Cardiac fibroblast (primary cell): ENCODE measurements at regions not wholly inside any gene's neighbourhood (a gene's known extent, or its start where the extent isn't known, plus 50 kb on each side); places are given as distances from the start of the nearest gene placed in this dataset.

ENCODE experiments used
- DNase-seq, 2 donors: peaks; one replicate each; pipeline versions ENCODE4 v3.0.0 to v3.0.0-alpha.2; 2010; ENCODE audit warnings: low read depth in 2 of 2
- H3K4me3 ChIP-seq, 2 donors: replicated peaks in 1 of 2; 1 replicate in 1 of 2; 2 replicates in 1 of 2; pipeline ENCODE4 v1.5.1; 2011; ENCODE audit warnings: low read depth in 2 of 2, low read length in 2 of 2, mild to moderate bottlenecking in 2 of 2, moderate library complexity in 1 of 2
- TF ChIP-seq, protein P1 (sequence below): IDR thresholded peaks from one replicate; pipeline ENCODE4 v1.5.1; 2011; ENCODE audit warnings: low read depth, mild to moderate bottlenecking, low read length, inconsistent platforms

GRCh38 chr3:161913786-161914389 lies 417.3 kb downstream of the OTOL1 start:
- TF ChIP-seq, protein P1, sequence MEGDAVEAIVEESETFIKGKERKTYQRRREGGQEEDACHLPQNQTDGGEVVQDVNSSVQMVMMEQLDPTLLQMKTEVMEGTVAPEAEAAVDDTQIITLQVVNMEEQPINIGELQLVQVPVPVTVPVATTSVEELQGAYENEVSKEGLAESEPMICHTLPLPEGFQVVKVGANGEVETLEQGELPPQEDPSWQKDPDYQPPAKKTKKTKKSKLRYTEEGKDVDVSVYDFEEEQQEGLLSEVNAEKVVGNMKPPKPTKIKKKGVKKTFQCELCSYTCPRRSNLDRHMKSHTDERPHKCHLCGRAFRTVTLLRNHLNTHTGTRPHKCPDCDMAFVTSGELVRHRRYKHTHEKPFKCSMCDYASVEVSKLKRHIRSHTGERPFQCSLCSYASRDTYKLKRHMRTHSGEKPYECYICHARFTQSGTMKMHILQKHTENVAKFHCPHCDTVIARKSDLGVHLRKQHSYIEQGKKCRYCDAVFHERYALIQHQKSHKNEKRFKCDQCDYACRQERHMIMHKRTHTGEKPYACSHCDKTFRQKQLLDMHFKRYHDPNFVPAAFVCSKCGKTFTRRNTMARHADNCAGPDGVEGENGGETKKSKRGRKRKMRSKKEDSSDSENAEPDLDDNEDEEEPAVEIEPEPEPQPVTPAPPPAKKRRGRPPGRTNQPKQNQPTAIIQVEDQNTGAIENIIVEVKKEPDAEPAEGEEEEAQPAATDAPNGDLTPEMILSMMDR, result no peak
- DNase-seq, result peak; percentile 55 to 79
- no peak overlapping the region for H3K4me3 ChIP-seq

- H3K4me3 ChIP-seq, result no peak overlapping the region
- TF ChIP-seq, protein P1, result peak; percentile 62
- DNase-seq, result peak; percentile 75 to 80
These were observed 418.3 kb downstream of the OTOL1 start for GRCh38 chr3:161914703-161915417.

- no peak overlapping the region for H3K4me3 ChIP-seq
- peak in 1 of 2 donors; percentile 10 for DNase-seq
- TF ChIP-seq, protein P1, result no peak
These were observed 418.8 kb downstream of the OTOL1 start for GRCh38 chr3:161915418-161915750.

DNA sequence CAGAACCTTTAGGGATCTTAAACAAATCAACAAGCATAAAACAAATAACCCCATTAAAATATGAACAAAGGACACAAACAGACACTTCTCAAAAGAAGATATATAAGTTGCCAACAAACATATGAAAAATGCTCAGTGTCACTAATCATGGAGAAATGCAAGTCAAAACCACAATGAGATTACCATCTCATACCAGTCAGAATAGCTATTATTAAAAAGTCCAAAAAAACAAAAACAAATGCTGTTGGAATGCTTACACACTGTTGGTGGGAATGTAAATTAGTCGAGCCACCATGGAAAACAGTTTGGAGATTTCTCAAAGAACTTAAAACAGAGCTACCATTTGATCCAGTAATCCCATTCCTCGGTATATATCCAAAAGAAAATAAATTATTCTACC lies 423.6 kb downstream of the OTOL1 start:
- TF ChIP-seq, protein P1, result no peak
- no peak overlapping the region for H3K4me3 ChIP-seq

DNA sequence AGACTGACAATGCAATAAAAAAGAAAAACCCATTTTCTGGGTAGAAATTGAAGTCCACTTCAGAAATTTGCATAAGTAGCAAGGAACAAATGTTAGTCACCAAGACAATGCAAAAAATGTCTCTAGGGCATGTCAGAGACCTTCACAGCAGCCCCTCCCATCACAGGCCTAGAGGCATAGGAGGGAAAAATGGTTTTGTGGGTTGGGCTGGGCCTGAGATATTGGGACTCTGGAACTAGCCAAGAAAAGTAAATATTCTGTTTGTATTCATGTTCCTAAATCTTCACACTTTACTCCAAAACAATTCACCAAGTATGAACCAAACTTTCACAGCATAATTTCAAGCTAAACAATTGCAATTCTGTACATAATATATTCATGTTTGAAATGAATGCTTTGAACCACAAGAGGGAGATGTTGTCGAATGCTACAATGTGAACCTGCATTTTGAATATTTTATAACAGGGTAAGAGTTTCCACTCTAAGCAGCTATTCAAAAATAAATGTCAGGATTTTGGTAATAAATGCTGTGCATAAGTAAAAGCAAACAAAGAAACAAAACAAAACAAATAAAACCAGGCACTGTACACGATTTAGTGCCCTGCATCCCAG lies 429.2 kb downstream of the OTOL1 start:
- peak in 1 of 2 donors; percentile 43 for DNase-seq
- H3K4me3 ChIP-seq, result no peak overlapping the region
- TF ChIP-seq, protein P1, result no peak

More for the DNA sequence above, 423.6 kb downstream of the OTOL1 start:
- peak in 1 of 2 donors; percentile 41 for DNase-seq

DNA sequence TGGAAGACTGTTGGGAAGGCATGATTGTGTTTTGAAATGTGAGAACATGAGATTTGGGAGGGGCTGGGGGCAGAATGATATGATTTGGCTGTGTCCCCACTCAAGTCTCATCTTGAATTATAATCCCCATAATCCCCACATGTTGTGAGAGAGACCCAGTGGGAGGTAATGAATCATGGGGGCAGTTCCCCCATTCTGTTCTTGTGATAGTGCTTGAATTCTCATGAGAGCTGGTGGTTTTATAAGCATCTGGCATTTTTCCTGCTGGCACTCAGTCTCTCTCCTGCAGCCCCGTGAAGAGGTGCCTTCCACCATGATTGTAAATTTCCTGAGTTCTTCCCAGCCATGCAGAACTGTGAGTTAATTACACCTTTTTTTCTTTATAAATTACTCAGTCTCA lies 430.5 kb downstream of the OTOL1 start:
- TF ChIP-seq, protein P1, result no peak

More for the DNA sequence above, 430.5 kb downstream of the OTOL1 start:
- DNase-seq, result peak in 1 of 2 donors; percentile 44
- no peak overlapping the region for H3K4me3 ChIP-seq
